HCT116 (cell line): ENCODE measurements at regions not wholly inside any gene's neighbourhood (a gene's known extent, or its start where the extent isn't known, plus 50 kb on each side); places are given as distances from the start of the nearest gene placed in this dataset.

ENCODE experiments used
- EGR1 ChIP-seq: IDR thresholded peaks from 2 replicates; pipeline ENCODE4 v1.6.1; 2012; ENCODE audit warnings: low read depth
- EZH2 ChIP-seq: fragments of 200-600 bp; sonication (generic); IDR thresholded peaks from 2 replicates; pipeline ENCODE4 v1.6.1; 2017; ENCODE audit warnings: antibody characterized with exemption, mixed run types
- EZH2phosphoT487 ChIP-seq: fragments of 200-600 bp; IDR thresholded peaks from 2 replicates; pipeline ENCODE4 v1.6.1; 2018; ENCODE audit warnings: antibody characterized with exemption, borderline replicate concordance
- FOSL1 ChIP-seq: IDR thresholded peaks from 2 replicates; pipeline ENCODE4 v1.6.1; 2012; ENCODE audit warnings: low read depth
- MAX ChIP-seq: IDR thresholded peaks from 2 replicates; pipeline ENCODE4 v1.6.1; 2012
- POLR2A ChIP-seq: IDR thresholded peaks from 2 replicates; pipeline ENCODE4 v1.7.0; 2011; ENCODE audit warnings: borderline replicate concordance; ENCODE audit not compliant: insufficient read depth, insufficient read length; ENCODE audit errors: extremely low read depth
- POLR2AphosphoS5 ChIP-seq: IDR thresholded peaks from 2 replicates; pipeline ENCODE4 v1.6.1; 2011; ENCODE audit warnings: mild to moderate bottlenecking, low read depth, low read length, moderate library complexity
- REST ChIP-seq: IDR thresholded peaks from 2 replicates; pipeline ENCODE4 v1.6.1; 2012; ENCODE audit warnings: low read depth
- SIN3A ChIP-seq: IDR thresholded peaks from 2 replicates; pipeline ENCODE4 v1.6.1; 2012; ENCODE audit warnings: low read depth
- YY1 ChIP-seq: IDR thresholded peaks from 2 replicates; pipeline ENCODE4 v1.6.1; 2011; ENCODE audit warnings: low read length, low read depth, moderate library complexity, mild to moderate bottlenecking; ENCODE audit not compliant: insufficient replicate concordance; ENCODE audit errors: extremely low read depth
- TF ChIP-seq, protein P1 (sequence below), 3 experiments: fragments of 200-600 bp in 1 of 3; sonication (generic) in 1 of 3; IDR thresholded peaks in 2 of 3; conservative IDR thresholded peaks in 1 of 3; 2 replicates each; pipeline ENCODE4 v1.5.1; 2012 to 2017; ENCODE audit warnings: low read depth in 2 of 3, low read length in 2 of 3, antibody characterized with exemption in 1 of 3, borderline replicate concordance in 1 of 3, control low read depth in 1 of 3, mild to moderate bottlenecking in 1 of 3, mixed read lengths in 1 of 3, mixed run types in 1 of 3, moderate library complexity in 1 of 3; ENCODE audit not compliant: insufficient read depth in 1 of 3

- TF ChIP-seq, protein P1, sequence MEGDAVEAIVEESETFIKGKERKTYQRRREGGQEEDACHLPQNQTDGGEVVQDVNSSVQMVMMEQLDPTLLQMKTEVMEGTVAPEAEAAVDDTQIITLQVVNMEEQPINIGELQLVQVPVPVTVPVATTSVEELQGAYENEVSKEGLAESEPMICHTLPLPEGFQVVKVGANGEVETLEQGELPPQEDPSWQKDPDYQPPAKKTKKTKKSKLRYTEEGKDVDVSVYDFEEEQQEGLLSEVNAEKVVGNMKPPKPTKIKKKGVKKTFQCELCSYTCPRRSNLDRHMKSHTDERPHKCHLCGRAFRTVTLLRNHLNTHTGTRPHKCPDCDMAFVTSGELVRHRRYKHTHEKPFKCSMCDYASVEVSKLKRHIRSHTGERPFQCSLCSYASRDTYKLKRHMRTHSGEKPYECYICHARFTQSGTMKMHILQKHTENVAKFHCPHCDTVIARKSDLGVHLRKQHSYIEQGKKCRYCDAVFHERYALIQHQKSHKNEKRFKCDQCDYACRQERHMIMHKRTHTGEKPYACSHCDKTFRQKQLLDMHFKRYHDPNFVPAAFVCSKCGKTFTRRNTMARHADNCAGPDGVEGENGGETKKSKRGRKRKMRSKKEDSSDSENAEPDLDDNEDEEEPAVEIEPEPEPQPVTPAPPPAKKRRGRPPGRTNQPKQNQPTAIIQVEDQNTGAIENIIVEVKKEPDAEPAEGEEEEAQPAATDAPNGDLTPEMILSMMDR (IDR thresholded peaks at IDR 0.05 in 2 of 3, conservative IDR thresholded peaks at IDR 0.05 in 1 of 3; ENCODE audit: borderline replicate concordance in 1 of 3, insufficient read depth in 1 of 3, low read depth in 2 of 3, low read length in 2 of 3), result no peak
- TF ChIP-seq POLR2A (no peak), POLR2AphosphoS5 (no peak), EGR1 (no peak), EZH2 (no peak), MAX (no peak), YY1 (no peak), FOSL1 (no peak), SIN3A (no peak), REST (no peak), EZH2phosphoT487 (no peak)
Measured at GRCh38 chr6:130672153-130672552, 155.1 kb upstream of the SMLR1 start.
